Activated CD8-positive, alpha-beta memory T cell treated with anti-CD3 and anti-CD28 coated beads, Interleukin-2, amount 10 ng/mL, durations not matched to agents 7 days and 5 days (primary cell): ENCODE measurements at regions not wholly inside any gene's neighbourhood (a gene's known extent, or its start where the extent isn't known, plus 50 kb on each side); places are given as distances from the start of the nearest gene placed in this dataset.

ENCODE experiments used
- ATAC-seq: fragments of 150-1000 bp; cut with Tn5 transposase; one replicate; pipeline ENCODE4 v1.10.0; 2021; ENCODE audit warnings: moderate library complexity
- CTCF ChIA-PET: fragments of 350-600 bp; sonication (Branson Sonifier 250); formaldehyde crosslinking; loops from one replicate; lab custom pipeline; 2021; ENCODE audit warnings: antibody characterized with exemption; lab: Charles Lee
- DNase-seq: peaks from one replicate; pipeline ENCODE4 v3.0.0-alpha.2; 2020
- H3K27ac Mint-ChIP-seq: one replicate; pipeline ENCODE4 v1.8.0; 2021; ENCODE audit warnings: mild to moderate bottlenecking, mixed read lengths
- H3K27me3 Mint-ChIP-seq: one replicate; pipeline ENCODE4 v1.8.0; 2021; ENCODE audit warnings: mixed read lengths
- H3K36me3 Mint-ChIP-seq: one replicate; pipeline ENCODE4 v1.8.0; 2021; ENCODE audit warnings: mild to moderate bottlenecking, mixed read lengths
- H3K4me1 Mint-ChIP-seq: one replicate; pipeline ENCODE4 v1.8.0; 2021; ENCODE audit warnings: mixed read lengths
- H3K4me3 Mint-ChIP-seq: one replicate; pipeline ENCODE4 v1.8.0; 2021; ENCODE audit warnings: mild to moderate bottlenecking, moderate library complexity, mixed read lengths
- H3K9me3 Mint-ChIP-seq: one replicate; pipeline ENCODE4 v1.8.0; 2022; ENCODE audit warnings: low read depth, mixed read lengths

GRCh38 chr19:32289566-32290210 is 55.7 kb upstream of the ZNF507 start:
- DNase-seq (no peak), ATAC-seq (no peak)
- no peaks in the 10 kb centered on the region for H3K36me3 Mint-ChIP-seq
- H3K4me3 Mint-ChIP-seq: no peak overlapping the region
- H3K9me3 Mint-ChIP-seq: no peaks in the 10 kb centered on the region
- H3K4me1 Mint-ChIP-seq: no peaks in the 10 kb centered on the region
- H3K27me3 Mint-ChIP-seq: peaks cover 4% of the 10 kb centered on the region
- CTCF ChIA-PET: no interaction called here
- no peak overlapping the region for H3K27ac Mint-ChIP-seq

DNA sequence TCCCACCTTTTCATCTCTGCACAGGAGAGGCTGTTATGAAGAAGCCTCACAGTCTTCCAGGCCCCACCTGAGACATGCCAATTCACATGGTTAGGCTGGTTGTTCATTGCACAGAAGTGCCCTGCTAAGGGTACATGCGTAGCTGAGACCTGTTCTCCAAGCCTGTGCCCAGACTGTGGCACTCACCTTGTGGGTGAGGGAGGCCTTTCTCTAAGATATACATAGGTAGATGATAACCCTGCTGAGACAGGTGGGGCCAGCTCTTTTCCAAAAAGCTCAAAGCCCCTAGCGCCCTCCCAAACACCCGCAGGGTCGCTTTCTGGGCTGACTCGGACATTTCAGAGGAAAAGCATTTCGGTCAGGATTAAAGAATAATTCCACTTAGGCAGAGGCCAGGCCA is 53.5 kb upstream of the ZNF507 start:
- CTCF ChIA-PET: no interaction called here

DNA sequence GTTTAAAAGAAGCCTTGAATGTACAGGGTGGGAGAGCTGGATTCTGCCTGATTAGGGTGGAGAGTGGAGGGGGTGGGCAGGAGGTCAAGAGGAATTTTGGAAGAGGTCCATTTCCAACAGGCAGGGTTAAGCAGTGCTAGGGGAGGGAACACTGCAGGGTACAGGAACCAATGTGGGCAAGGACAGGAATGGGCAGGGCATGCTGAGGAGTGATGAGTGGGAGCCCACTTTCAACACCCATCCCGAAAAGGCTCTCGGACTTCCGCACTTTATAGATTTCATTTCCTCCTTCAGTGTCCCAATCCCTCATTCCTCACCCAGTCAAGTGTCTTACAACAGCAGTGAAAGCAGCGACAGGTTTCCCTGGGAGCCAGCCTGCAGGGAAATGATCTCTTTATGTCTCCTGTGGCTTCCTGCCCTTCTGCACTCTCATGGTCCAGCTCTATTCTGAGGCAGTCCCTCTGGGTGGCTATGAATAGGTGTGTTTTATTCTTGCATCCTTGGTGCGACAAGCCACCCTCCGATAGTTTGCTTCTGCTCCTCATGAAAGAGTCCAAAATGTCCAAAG is 50.5 kb upstream of the ZNF507 start:
- DNase-seq (no peak), ATAC-seq (no peak)
- Mint-ChIP-seq H3K27me3 (peaks cover 7% of the 10 kb centered on the region), H3K36me3 (no peaks in the 10 kb centered on the region), H3K9me3 (no peaks in the 10 kb centered on the region), H3K27ac (no peak overlapping the region), H3K4me3 (no peak overlapping the region), H3K4me1 (no peaks in the 10 kb centered on the region)
- CTCF ChIA-PET: no interaction called here

More for the DNA sequence above, 53.5 kb upstream of the ZNF507 start:
- Mint-ChIP-seq H3K27me3 (peaks cover 4% of the 10 kb centered on the region), H3K4me3 (no peak overlapping the region), H3K4me1 (no peaks in the 10 kb centered on the region), H3K9me3 (no peaks in the 10 kb centered on the region), H3K36me3 (no peaks in the 10 kb centered on the region), H3K27ac (no peak overlapping the region)
- DNase-seq (no peak), ATAC-seq (no peak)
